Liver (tissue), 8 donors: ENCODE measurements at regions not wholly inside any gene's neighbourhood (a gene's known extent, or its start where the extent isn't known, plus 50 kb on each side); places are given as distances from the start of the nearest gene placed in this dataset.

Experiments
- DNase-seq: peaks from one replicate; pipeline ENCODE4 v3.0.0-alpha.2; 2017; ENCODE audit warnings: low spot score
- H3K27ac ChIP-seq, 2 donors: one replicate each; pipeline ENCODE4 v1.7.0; 2013; ENCODE audit warnings: inconsistent platforms in 2 of 2, low read length in 2 of 2, control low read depth in 1 of 2, low read depth in 1 of 2, mild to moderate bottlenecking in 1 of 2
- H3K27me3 ChIP-seq, 4 donors: one replicate each; pipeline versions ENCODE4 v1.6.1 to v1.7.0; 2013; ENCODE audit warnings: low read length in 3 of 4, inconsistent platforms in 1 of 4, mild to moderate bottlenecking in 1 of 4, moderate library complexity in 1 of 4; ENCODE audit not compliant: control insufficient read depth in 4 of 4, insufficient read depth in 4 of 4
- H3K36me3 ChIP-seq, 4 donors: one replicate each; pipeline versions ENCODE4 v1.6.1 to v1.7.0; 2013; ENCODE audit warnings: low read length in 3 of 4, mild to moderate bottlenecking in 3 of 4, low read depth in 1 of 4, moderate library complexity in 1 of 4; ENCODE audit not compliant: control insufficient read depth in 4 of 4, insufficient read depth in 3 of 4
- H3K4me1 ChIP-seq, 4 donors: one replicate each; pipeline versions ENCODE4 v1.6.1 to v1.7.0; 2013; ENCODE audit warnings: low read length in 3 of 4, mild to moderate bottlenecking in 3 of 4, moderate library complexity in 1 of 4; ENCODE audit not compliant: control insufficient read depth in 4 of 4, insufficient read depth in 4 of 4
- H3K4me3 ChIP-seq, 3 donors: one replicate each; pipeline versions ENCODE4 v1.6.1 to v1.7.0; 2013; ENCODE audit warnings: low read length in 3 of 3, control low read depth in 1 of 3, low read depth in 1 of 3, mild to moderate bottlenecking in 1 of 3
- H3K9ac ChIP-seq, 2 donors: one replicate each; pipeline ENCODE4 v1.7.0; 2013; ENCODE audit warnings: low read length in 2 of 2, mild to moderate bottlenecking in 2 of 2, moderate library complexity in 2 of 2, control low read depth in 1 of 2, low read depth in 1 of 2
- H3K9me3 ChIP-seq, 4 donors: one replicate each; pipeline versions ENCODE4 v1.6.1 to v1.7.0; 2013; ENCODE audit warnings: low read length in 3 of 4; ENCODE audit not compliant: control insufficient read depth in 4 of 4
- ATF3 ChIP-seq: IDR thresholded peaks from 2 replicates; pipeline ENCODE4 v1.6.1; 2016; ENCODE audit warnings: antibody characterized with exemption
- EGR1 ChIP-seq, 2 donors: IDR thresholded peaks; 2 replicates each; pipeline ENCODE4 v1.6.1; 2016 to 2018; ENCODE audit warnings: antibody characterized with exemption in 2 of 2, low read depth in 2 of 2
- FOXA1 ChIP-seq: IDR thresholded peaks from 2 replicates; pipeline ENCODE4 v1.6.1; 2016; ENCODE audit warnings: antibody characterized with exemption
- FOXA2 ChIP-seq: IDR thresholded peaks from 2 replicates; pipeline ENCODE4 v1.6.1; 2016; ENCODE audit warnings: antibody characterized with exemption
- GABPA ChIP-seq, 2 donors: IDR thresholded peaks in 1 of 2; conservative IDR thresholded peaks in 1 of 2; 2 replicates each; pipeline ENCODE4 v1.6.1; 2016; ENCODE audit warnings: antibody characterized with exemption in 2 of 2, mild to moderate bottlenecking in 1 of 2, moderate library complexity in 1 of 2
- HNF4A ChIP-seq, 2 donors: conservative IDR thresholded peaks; 2 replicates each; pipeline ENCODE4 v1.6.1; 2016; ENCODE audit warnings: antibody characterized with exemption in 2 of 2, mild to moderate bottlenecking in 2 of 2
- HNF4G ChIP-seq: IDR thresholded peaks from 2 replicates; pipeline ENCODE4 v1.6.1; 2016; ENCODE audit warnings: antibody characterized with exemption
- JUND ChIP-seq, 2 donors: IDR thresholded peaks; 2 replicates each; pipeline ENCODE4 v1.6.1; 2016; ENCODE audit warnings: antibody characterized with exemption in 2 of 2
- NR2F2 ChIP-seq: IDR thresholded peaks from 2 replicates; pipeline ENCODE4 v1.6.1; 2016; ENCODE audit warnings: antibody characterized with exemption
- RAD21 ChIP-seq, 2 donors: IDR thresholded peaks; 2 replicates each; pipeline ENCODE4 v1.6.1; 2016; ENCODE audit warnings: antibody characterized with exemption in 2 of 2, mild to moderate bottlenecking in 2 of 2
- RXRA ChIP-seq, 2 donors: IDR thresholded peaks; 2 replicates each; pipeline ENCODE4 v1.6.1; 2017 to 2018; ENCODE audit warnings: antibody characterized with exemption in 2 of 2, mild to moderate bottlenecking in 1 of 2
- SP1 ChIP-seq: IDR thresholded peaks from 2 replicates; pipeline ENCODE4 v1.6.1; 2018; ENCODE audit warnings: antibody characterized with exemption, mild to moderate bottlenecking
- TAF1 ChIP-seq: conservative IDR thresholded peaks from 2 replicates; pipeline ENCODE4 v1.6.1; 2016; ENCODE audit warnings: antibody characterized with exemption, mild to moderate bottlenecking
- YY1 ChIP-seq: IDR thresholded peaks from 2 replicates; pipeline ENCODE4 v1.6.1; 2016; ENCODE audit warnings: antibody characterized with exemption, mild to moderate bottlenecking
- WGBS: extraction: QIAGEN DNeasy Blood & Tissue Kit; methylation state at CpG from one replicate; pipeline ENCODE4 v1.1.7; 2013; 5-methylcytosine and 5-hydroxymethylcytosine counted together
- TF ChIP-seq, protein P1 (sequence below): IDR thresholded peaks from 2 replicates; pipeline ENCODE4 v1.6.1; 2016; ENCODE audit warnings: antibody characterized with exemption
- TF ChIP-seq, protein P2 (sequence below): fragments of 150-350 bp; IDR thresholded peaks from 2 replicates; pipeline ENCODE4 v1.5.1; 2017; ENCODE audit warnings: improper control_type of control experiment, low read depth, low read length; ENCODE audit not compliant: missing input control
- TF ChIP-seq, protein P3 (sequence below): IDR thresholded peaks from 2 replicates; pipeline ENCODE4 v1.6.1; 2016; ENCODE audit warnings: antibody characterized with exemption, mild to moderate bottlenecking
- TF ChIP-seq, protein P4 (sequence below): IDR thresholded peaks from 2 replicates; pipeline ENCODE4 v1.6.1; 2016; ENCODE audit warnings: antibody characterized with exemption
- donor health status: healthy.
- donor health status: healthy.
- donor health status: healthy.
- donor health status: healthy.
- donor health status: healthy.

DNA sequence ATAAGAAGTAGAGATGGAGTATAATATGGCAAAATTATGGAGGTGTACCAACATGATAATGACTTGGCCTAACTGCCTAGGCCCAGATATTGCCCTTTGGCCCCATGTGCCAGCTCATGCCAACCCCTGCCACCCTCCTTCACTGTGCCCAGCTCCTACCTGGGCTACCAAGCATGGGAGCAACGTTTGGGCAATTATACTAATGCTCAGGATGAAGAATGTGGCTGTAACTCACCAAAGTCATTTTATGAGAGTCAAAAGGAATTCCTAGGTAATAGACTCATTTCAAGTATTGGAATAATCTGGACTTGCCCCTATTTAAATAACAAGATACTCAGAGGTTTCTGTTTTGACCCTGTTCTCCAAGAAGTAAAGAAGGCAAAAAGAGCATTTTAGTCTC is 240.2 kb upstream of the IL12A start:
- Histone ChIP-seq H3K27me3 (no peaks in the 10 kb centered on the region), H3K9ac (no peak overlapping the region), H3K36me3 (no peaks in the 10 kb centered on the region), H3K9me3 (no peaks in the 10 kb centered on the region), H3K27ac (no peak overlapping the region), H3K4me1 (peaks cover 6 to 20% (median 17%) of the 10 kb centered on the region in 4 donors), H3K4me3 (no peak overlapping the region)
- TF ChIP-seq HNF4A (conservative IDR thresholded peaks at IDR 0.05) (peak; percentile 55 to 62), GABPA (IDR thresholded peaks at IDR 0.05 in 1 of 2, conservative IDR thresholded peaks at IDR 0.05 in 1 of 2) (no peak), FOXA2 (no peak), RXRA (IDR thresholded peaks at IDR 0.05) (no peak), HNF4G (no peak), NR2F2 (no peak), RAD21 (IDR thresholded peaks at IDR 0.05) (no peak), FOXA1 (no peak)
- TF ChIP-seq, protein P1, sequence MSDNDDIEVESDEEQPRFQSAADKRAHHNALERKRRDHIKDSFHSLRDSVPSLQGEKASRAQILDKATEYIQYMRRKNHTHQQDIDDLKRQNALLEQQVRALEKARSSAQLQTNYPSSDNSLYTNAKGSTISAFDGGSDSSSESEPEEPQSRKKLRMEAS, result no peak
- no peak for DNase-seq
- 24% methylated on average over 1 of the region's 1 CpG for WGBS

GRCh38 chr3:159749406-159749805 is 239.2 kb upstream of the IL12A start:
- H3K27ac ChIP-seq, result no peak overlapping the region
- no peak overlapping the region for H3K9ac ChIP-seq
- no peak for TF ChIP-seq HNF4G
- peak in 1 of 2 donors; percentile 11 for TF ChIP-seq RAD21 (IDR thresholded peaks at IDR 0.05)
- peak in 1 of 2 donors; percentile 47 for TF ChIP-seq RXRA (IDR thresholded peaks at IDR 0.05)
- TF ChIP-seq, protein P2, sequence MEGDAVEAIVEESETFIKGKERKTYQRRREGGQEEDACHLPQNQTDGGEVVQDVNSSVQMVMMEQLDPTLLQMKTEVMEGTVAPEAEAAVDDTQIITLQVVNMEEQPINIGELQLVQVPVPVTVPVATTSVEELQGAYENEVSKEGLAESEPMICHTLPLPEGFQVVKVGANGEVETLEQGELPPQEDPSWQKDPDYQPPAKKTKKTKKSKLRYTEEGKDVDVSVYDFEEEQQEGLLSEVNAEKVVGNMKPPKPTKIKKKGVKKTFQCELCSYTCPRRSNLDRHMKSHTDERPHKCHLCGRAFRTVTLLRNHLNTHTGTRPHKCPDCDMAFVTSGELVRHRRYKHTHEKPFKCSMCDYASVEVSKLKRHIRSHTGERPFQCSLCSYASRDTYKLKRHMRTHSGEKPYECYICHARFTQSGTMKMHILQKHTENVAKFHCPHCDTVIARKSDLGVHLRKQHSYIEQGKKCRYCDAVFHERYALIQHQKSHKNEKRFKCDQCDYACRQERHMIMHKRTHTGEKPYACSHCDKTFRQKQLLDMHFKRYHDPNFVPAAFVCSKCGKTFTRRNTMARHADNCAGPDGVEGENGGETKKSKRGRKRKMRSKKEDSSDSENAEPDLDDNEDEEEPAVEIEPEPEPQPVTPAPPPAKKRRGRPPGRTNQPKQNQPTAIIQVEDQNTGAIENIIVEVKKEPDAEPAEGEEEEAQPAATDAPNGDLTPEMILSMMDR, result no peak
- TF ChIP-seq YY1, result no peak
- no peak for TF ChIP-seq SP1
- TF ChIP-seq NR2F2, result no peak
- TF ChIP-seq EGR1 (IDR thresholded peaks at IDR 0.05; ENCODE audit: low read depth in 2 of 2), result no peak
- TF ChIP-seq ATF3, result no peak
- no peak for TF ChIP-seq FOXA1
- TF ChIP-seq JUND (IDR thresholded peaks at IDR 0.05), result peak in 1 of 2 donors; percentile 14
- peak; percentile 42 to 57 for TF ChIP-seq HNF4A (conservative IDR thresholded peaks at IDR 0.05)
- TF ChIP-seq, protein P3, sequence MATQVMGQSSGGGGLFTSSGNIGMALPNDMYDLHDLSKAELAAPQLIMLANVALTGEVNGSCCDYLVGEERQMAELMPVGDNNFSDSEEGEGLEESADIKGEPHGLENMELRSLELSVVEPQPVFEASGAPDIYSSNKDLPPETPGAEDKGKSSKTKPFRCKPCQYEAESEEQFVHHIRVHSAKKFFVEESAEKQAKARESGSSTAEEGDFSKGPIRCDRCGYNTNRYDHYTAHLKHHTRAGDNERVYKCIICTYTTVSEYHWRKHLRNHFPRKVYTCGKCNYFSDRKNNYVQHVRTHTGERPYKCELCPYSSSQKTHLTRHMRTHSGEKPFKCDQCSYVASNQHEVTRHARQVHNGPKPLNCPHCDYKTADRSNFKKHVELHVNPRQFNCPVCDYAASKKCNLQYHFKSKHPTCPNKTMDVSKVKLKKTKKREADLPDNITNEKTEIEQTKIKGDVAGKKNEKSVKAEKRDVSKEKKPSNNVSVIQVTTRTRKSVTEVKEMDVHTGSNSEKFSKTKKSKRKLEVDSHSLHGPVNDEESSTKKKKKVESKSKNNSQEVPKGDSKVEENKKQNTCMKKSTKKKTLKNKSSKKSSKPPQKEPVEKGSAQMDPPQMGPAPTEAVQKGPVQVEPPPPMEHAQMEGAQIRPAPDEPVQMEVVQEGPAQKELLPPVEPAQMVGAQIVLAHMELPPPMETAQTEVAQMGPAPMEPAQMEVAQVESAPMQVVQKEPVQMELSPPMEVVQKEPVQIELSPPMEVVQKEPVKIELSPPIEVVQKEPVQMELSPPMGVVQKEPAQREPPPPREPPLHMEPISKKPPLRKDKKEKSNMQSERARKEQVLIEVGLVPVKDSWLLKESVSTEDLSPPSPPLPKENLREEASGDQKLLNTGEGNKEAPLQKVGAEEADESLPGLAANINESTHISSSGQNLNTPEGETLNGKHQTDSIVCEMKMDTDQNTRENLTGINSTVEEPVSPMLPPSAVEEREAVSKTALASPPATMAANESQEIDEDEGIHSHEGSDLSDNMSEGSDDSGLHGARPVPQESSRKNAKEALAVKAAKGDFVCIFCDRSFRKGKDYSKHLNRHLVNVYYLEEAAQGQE, result no peak
- TF ChIP-seq TAF1, result no peak
- TF ChIP-seq, protein P1, result no peak
- TF ChIP-seq GABPA (IDR thresholded peaks at IDR 0.05 in 1 of 2, conservative IDR thresholded peaks at IDR 0.05 in 1 of 2), result no peak
- no peak for TF ChIP-seq FOXA2
- TF ChIP-seq, protein P4, sequence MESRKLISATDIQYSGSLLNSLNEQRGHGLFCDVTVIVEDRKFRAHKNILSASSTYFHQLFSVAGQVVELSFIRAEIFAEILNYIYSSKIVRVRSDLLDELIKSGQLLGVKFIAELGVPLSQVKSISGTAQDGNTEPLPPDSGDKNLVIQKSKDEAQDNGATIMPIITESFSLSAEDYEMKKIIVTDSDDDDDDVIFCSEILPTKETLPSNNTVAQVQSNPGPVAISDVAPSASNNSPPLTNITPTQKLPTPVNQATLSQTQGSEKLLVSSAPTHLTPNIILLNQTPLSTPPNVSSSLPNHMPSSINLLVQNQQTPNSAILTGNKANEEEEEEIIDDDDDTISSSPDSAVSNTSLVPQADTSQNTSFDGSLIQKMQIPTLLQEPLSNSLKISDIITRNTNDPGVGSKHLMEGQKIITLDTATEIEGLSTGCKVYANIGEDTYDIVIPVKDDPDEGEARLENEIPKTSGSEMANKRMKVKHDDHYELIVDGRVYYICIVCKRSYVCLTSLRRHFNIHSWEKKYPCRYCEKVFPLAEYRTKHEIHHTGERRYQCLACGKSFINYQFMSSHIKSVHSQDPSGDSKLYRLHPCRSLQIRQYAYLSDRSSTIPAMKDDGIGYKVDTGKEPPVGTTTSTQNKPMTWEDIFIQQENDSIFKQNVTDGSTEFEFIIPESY, result no peak
- peaks cover 6 to 18% (median 17%) of the 10 kb centered on the region in 4 donors for H3K4me1 ChIP-seq
- no peaks in the 10 kb centered on the region for H3K9me3 ChIP-seq
- H3K4me3 ChIP-seq, result no peak overlapping the region
- no peaks in the 10 kb centered on the region for H3K36me3 ChIP-seq
- DNase-seq, result no peak
- 32% methylated on average over 4 of the region's 4 CpGs for WGBS
- H3K27me3 ChIP-seq, result no peaks in the 10 kb centered on the region
